HG02970 (cell line): ENCODE measurements at regions not wholly inside any gene's neighbourhood (a gene's known extent, or its start where the extent isn't known, plus 50 kb on each side); places are given as distances from the start of the nearest gene placed in this dataset.
"Not testable (repeated sequence)": the region's sequence is repeated elsewhere in the genome, so short reads cannot be mapped to it uniquely, and the experiment has no call there.

Source experiments
- ATAC-seq: cut with Tn5 transposase; IDR thresholded peaks from one replicate; pipeline ENCODE4 v1.9.1; 2021; ENCODE audit warnings: mild to moderate bottlenecking, moderate library complexity, moderate number of reproducible peaks; ENCODE audit not compliant: unreplicated experiment, low FRiP score

GRCh38 chr9:110073356-110073905 is 134.5 kb downstream of the C9orf152 start:
- no peak for ATAC-seq

GRCh38 chr9:110076894-110077725 is 130.8 kb downstream of the C9orf152 start:
- ATAC-seq = no peak

- no peak for ATAC-seq
Observed at GRCh38 chr9:110077925-110078324, 130.0 kb downstream of the C9orf152 start.

GRCh38 chr9:110078604-110079003 is 129.4 kb downstream of the C9orf152 start:
- ATAC-seq = no peak

- ATAC-seq = no peak
Observed at GRCh38 chr9:110081395-110081794, 126.6 kb downstream of the C9orf152 start.

- no peak for ATAC-seq
Observed at GRCh38 chr9:110083866-110084265, 124.1 kb downstream of the C9orf152 start.

GRCh38 chr9:110086537-110086936 is 121.4 kb downstream of the C9orf152 start:
- no peak for ATAC-seq

- ATAC-seq = no peak
Observed at GRCh38 chr9:110087605-110088004, 120.4 kb downstream of the C9orf152 start.

- no peak for ATAC-seq
Observed at GRCh38 chr9:110088099-110088498, 119.9 kb downstream of the C9orf152 start.

GRCh38 chr9:110089681-110090370 is 118.1 kb downstream of the C9orf152 start:
- no peak for ATAC-seq

GRCh38 chr9:110092792-110093191 is 115.2 kb downstream of the C9orf152 start:
- no peak for ATAC-seq

- ATAC-seq = no peak
Observed at GRCh38 chr9:110093417-110093816, 114.5 kb downstream of the C9orf152 start.

GRCh38 chr9:110093871-110094270 is 114.1 kb downstream of the C9orf152 start:
- no peak for ATAC-seq

- ATAC-seq = no peak
Observed at GRCh38 chr9:110095161-110095595, 112.8 kb downstream of the C9orf152 start.

- no peak for ATAC-seq
Observed at GRCh38 chr9:110095776-110096175, 112.2 kb downstream of the C9orf152 start.

GRCh38 chr9:110096674-110097073 is 111.3 kb downstream of the C9orf152 start:
- not testable (repeated sequence) for ATAC-seq

- ATAC-seq = no peak
Observed at GRCh38 chr9:110099236-110100095, 108.5 kb downstream of the C9orf152 start.

GRCh38 chr9:110101531-110102161 is 106.3 kb downstream of the C9orf152 start:
- peak; percentile 74 for ATAC-seq

- no peak for ATAC-seq
Observed at GRCh38 chr9:110103257-110103656, 104.7 kb downstream of the C9orf152 start.

GRCh38 chr9:110104261-110104809 is 103.6 kb downstream of the C9orf152 start:
- ATAC-seq = no peak
